GM12878 (cell line): ENCODE measurements at regions not wholly inside any gene's neighbourhood (a gene's known extent, or its start where the extent isn't known, plus 50 kb on each side); places are given as distances from the start of the nearest gene placed in this dataset.

Experiments used
- ATAC-seq: fragments of 200-7000 bp; cut with Tn5 transposase; 3 replicates; pipeline ENCODE4 v1.9.1; 2020; ENCODE audit warnings: mild to moderate bottlenecking, moderate library complexity
- BruUV-seq: library from RNA; stranded (reverse); fragments of 400-500 nt; replicated peaks from 2 replicates; lab custom pipeline; 2021; lab: Mats Ljungman, UMichigan
- CTCF ChIA-PET: fragments of 300-600 bp; sonication (Branson Sonifier 250); formaldehyde crosslinking; extraction: SDS; loops from one replicate; lab custom pipeline; 2021; ENCODE audit warnings: inconsistent platforms; lab: Yijun Ruan, JAX
- POLR2A ChIA-PET: fragments of 350-600 bp; formaldehyde crosslinking; extraction: SDS; loops from one replicate; lab custom pipeline; 2021; ENCODE audit warnings: inconsistent platforms; lab: Charles Lee
- RAD21 ChIA-PET: fragments of 300-600 bp; sonication (Branson Sonifier 250); formaldehyde crosslinking; loops from one replicate; lab custom pipeline; 2023; ENCODE audit warnings: antibody characterized with exemption; ENCODE audit not compliant: unreplicated experiment; lab: Charles Lee
- SMC1A ChIA-PET: fragments of 300-600 bp; sonication (Branson Sonifier 250); formaldehyde crosslinking; loops from one replicate; lab custom pipeline; 2023; ENCODE audit not compliant: unreplicated experiment, uncharacterized antibody; lab: Charles Lee
- DNase-seq: peaks from one replicate; pipeline ENCODE4 v3.0.0-alpha.2; 2011; ENCODE audit warnings: low read depth, low spot score
- FAIRE-seq: peaks from 3 replicates; lab custom pipeline; 2011; peaks lifted over from hg19 to GRCh38; lab: Jason Lieb, UNC
- H2AFZ ChIP-seq: 2 replicates; pipeline ENCODE4 v1.6.0; 2011; ENCODE audit warnings: low read depth, low read length, control low read depth; ENCODE audit not compliant: control insufficient read depth
- H3K27ac ChIP-seq: 2 replicates; pipeline ENCODE4 v1.5.1; 2011; ENCODE audit warnings: control low read depth; ENCODE audit not compliant: control insufficient read depth, insufficient read depth
- H3K27me3 ChIP-seq, 2 experiments: replicated peaks in 1 of 2; 2 replicates each; pipeline versions ENCODE4 v1.6.0 to v1.6.1; 2011; ENCODE audit warnings: low read length in 1 of 2; ENCODE audit not compliant: control insufficient read depth in 2 of 2, insufficient read depth in 2 of 2
- H3K36me3 ChIP-seq, 2 experiments: 2 replicates each; pipeline ENCODE4 v1.5.1; 2011; ENCODE audit warnings: low read length in 1 of 2; ENCODE audit not compliant: control insufficient read depth in 2 of 2, insufficient read depth in 2 of 2
- H3K4me1 ChIP-seq: 2 replicates; pipeline ENCODE4 v1.6.1; 2011; ENCODE audit warnings: mild to moderate bottlenecking, low read length, moderate library complexity, mixed read lengths; ENCODE audit not compliant: control insufficient read depth, insufficient read depth
- H3K4me2 ChIP-seq: 2 replicates; pipeline ENCODE4 v1.6.0; 2011; ENCODE audit warnings: control low read depth; ENCODE audit not compliant: control insufficient read depth, insufficient read depth
- H3K4me3 ChIP-seq: fragments of 200-600 bp; sonication (generic); 2 replicates; pipeline ENCODE4 v1.5.1; 2016
- H3K79me2 ChIP-seq: 2 replicates; pipeline ENCODE4 v1.6.0; 2011; ENCODE audit warnings: low read length; ENCODE audit not compliant: control insufficient read depth, insufficient read depth
- H3K9ac ChIP-seq: 2 replicates; pipeline ENCODE4 v1.8.0; 2011; ENCODE audit warnings: low read length, control low read depth, mixed read lengths; ENCODE audit not compliant: control insufficient read depth, insufficient read depth
- H3K9me3 ChIP-seq: replicated peaks from 3 replicates; pipeline ENCODE4 v1.5.1; 2011; ENCODE audit warnings: mild to moderate bottlenecking, low read length; ENCODE audit not compliant: control insufficient read depth, insufficient read depth
- H4K20me1 ChIP-seq: 2 replicates; pipeline ENCODE4 v1.6.0; 2011; ENCODE audit not compliant: control insufficient read depth, insufficient read depth
- EP300 ChIP-seq, 2 experiments: fragments of 150-350 bp in 1 of 2; IDR thresholded peaks; 2 replicates each; pipeline ENCODE4 v1.6.1; 2011 to 2012; ENCODE audit warnings: low read depth in 2 of 2, low read length in 2 of 2, borderline replicate concordance in 1 of 2, improper control_type of control experiment in 1 of 2, inconsistent platforms in 1 of 2; ENCODE audit not compliant: control insufficient read depth in 1 of 2
- HDGF ChIP-seq: fragments of 450-650 bp; IDR thresholded peaks from 2 replicates; pipeline ENCODE4 v1.6.1; 2016; ENCODE audit warnings: antibody characterized with exemption
- NRF1 ChIP-seq: conservative IDR thresholded peaks from 2 replicates; pipeline ENCODE4 v1.6.1; 2011; ENCODE audit warnings: mild to moderate bottlenecking, low read depth, low read length, improper control_type of control experiment
- WGBS: methylation state at CpG from one replicate; pipeline ENCODE4 v1.1.6; 2016; ENCODE audit warnings: low lambda C conversion rate; ENCODE audit not compliant: insufficient replicate concordance, insufficient coverage; ENCODE audit errors: missing lambda C conversion rate; 5-methylcytosine and 5-hydroxymethylcytosine counted together
- in situ Hi-C: fragments of 300-500 bp; cut with MboI; formaldehyde crosslinking; loops from 9 replicates; pipeline ENCODE4 v1.14.3; 2018; ENCODE audit warnings: mixed read lengths
- intact Hi-C: fragments of 100-400 bp; cut with micrococcal nuclease; formaldehyde crosslinking; loops from one replicate; pipeline ENCODE4 v1.14.2; 2022; ENCODE audit not compliant: unreplicated experiment

DNA sequence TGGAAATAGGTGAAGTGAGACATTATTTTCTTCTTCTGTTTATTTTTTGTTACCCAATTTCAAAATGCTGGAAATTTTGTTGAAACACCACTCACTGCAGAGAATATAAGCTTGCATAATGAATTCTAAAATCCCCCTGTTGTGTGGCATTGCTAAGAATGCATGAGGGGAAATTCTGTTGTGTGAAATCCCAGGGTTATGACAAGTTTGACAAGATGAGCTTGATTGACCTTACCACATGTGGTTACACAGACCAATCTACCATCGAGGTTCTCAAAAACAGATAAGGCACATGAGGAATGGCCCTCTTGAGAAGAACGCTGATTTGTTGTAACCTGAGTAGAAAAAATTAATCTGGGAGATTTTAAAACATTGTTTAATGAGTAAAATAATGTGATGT, 261.6 kb upstream of the MMADHC start:
- in situ Hi-C loops (no loop called here), intact Hi-C loops (no loop called here)
- Histone ChIP-seq H3K36me3 (no peaks in the 10 kb centered on the region), H3K4me2 (no peak overlapping the region), H3K27me3 (no peaks in the 10 kb centered on the region), H3K4me3 (no peak overlapping the region), H3K9me3 (no peaks in the 10 kb centered on the region; the same call in 2 of the 3 replicates), H3K27ac (no peak overlapping the region), H3K9ac (no peak overlapping the region), H2AFZ (no peak overlapping the region), H4K20me1 (no peaks in the 10 kb centered on the region), H3K79me2 (no peaks in the 10 kb centered on the region), H3K4me1 (no peaks in the 10 kb centered on the region)
- 3% methylated on average over 2 of the region's 2 CpGs for WGBS
- DNase-seq = no peak
- SMC1A ChIA-PET = interaction anchor here (0.9 kb wide), 1 partner anchor 598 kb away, joined by 3 read pairs; no protein-coding TSS in a partner anchor
- FAIRE-seq = no peak
- no TSS peak for BruUV-seq
- ATAC-seq = peak; percentile 37
- CTCF ChIA-PET = interaction anchor here (0.6 kb wide), 1 partner anchor 98 kb away, joined by 3 read pairs; no protein-coding TSS in a partner anchor
- no peak for TF ChIP-seq HDGF
- no peak for TF ChIP-seq EP300 (IDR thresholded peaks at IDR 0.05; ENCODE audit: borderline replicate concordance in 1 of 2, control insufficient read depth in 1 of 2, low read depth in 2 of 2, low read length in 2 of 2)
- RAD21 ChIA-PET = no interaction called here
- POLR2A ChIA-PET = no interaction called here

DNA sequence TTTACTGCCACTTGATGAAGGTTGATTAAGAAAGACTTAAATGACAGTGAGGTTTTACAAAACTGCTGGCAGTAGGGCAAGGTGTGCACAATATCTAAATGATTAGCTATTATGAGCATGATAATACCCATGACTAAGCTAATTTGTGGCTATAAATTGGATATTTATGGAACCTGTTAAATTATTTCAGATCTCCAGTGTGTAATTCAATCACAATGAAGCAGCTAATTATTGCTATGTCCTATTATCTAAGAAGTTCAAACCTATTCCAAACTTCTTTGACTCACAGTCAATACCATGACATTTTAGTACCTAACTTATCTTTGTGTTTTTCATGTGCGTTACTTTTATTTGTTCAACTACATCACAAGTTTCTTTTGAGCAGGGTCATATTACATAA, 253.8 kb upstream of the MMADHC start:
- no peaks in the 10 kb centered on the region for H3K79me2 ChIP-seq
- no peaks in the 10 kb centered on the region for H3K9me3 ChIP-seq
- H4K20me1 ChIP-seq = no peaks in the 10 kb centered on the region
- CTCF ChIA-PET = interaction anchor here (1.0 kb wide), 1 partner anchor 43 kb away, joined by 3 read pairs; no protein-coding TSS in a partner anchor
- no peak overlapping the region for H2AFZ ChIP-seq
- intact Hi-C loops = no loop called here
- TF ChIP-seq NRF1 = no peak
- DNase-seq (no peak), FAIRE-seq (no peak), ATAC-seq (no peak)
- in situ Hi-C loops = no loop called here
- no peaks in the 10 kb centered on the region for H3K27me3 ChIP-seq
- no TSS peak for BruUV-seq
- H3K4me3 ChIP-seq = no peak overlapping the region
- RAD21 ChIA-PET = no interaction called here
- SMC1A ChIA-PET = no interaction called here
- WGBS = 0% methylated on average over 1 of the region's 1 CpG
- no peaks in the 10 kb centered on the region for H3K4me1 ChIP-seq
- H3K4me2 ChIP-seq = no peak overlapping the region
- H3K27ac ChIP-seq = no peak overlapping the region
- POLR2A ChIA-PET = no interaction called here
- H3K36me3 ChIP-seq = no peaks in the 10 kb centered on the region
- no peak overlapping the region for H3K9ac ChIP-seq
